Stimulated activated naive CD8-positive, alpha-beta T cell treated with anti-CD3 and anti-CD28 coated beads, Interleukin-15, Interleukin-2, amounts not matched to agents 100 ng/mL and 50 ng/mL, for 24 hours (primary cell): ENCODE measurements at regions not wholly inside any gene's neighbourhood (a gene's known extent, or its start where the extent isn't known, plus 50 kb on each side); places are given as distances from the start of the nearest gene placed in this dataset.
"Not testable (repeated sequence)": the region's sequence is repeated elsewhere in the genome, so short reads cannot be mapped to it uniquely, and the experiment has no call there.

Experiments used
- H3K27ac Mint-ChIP-seq: one replicate; pipeline ENCODE4 v1.8.0; 2021; ENCODE audit warnings: mild to moderate bottlenecking, mixed read lengths
- H3K27me3 Mint-ChIP-seq: one replicate; pipeline ENCODE4 v1.8.0; 2021; ENCODE audit warnings: mixed read lengths
- H3K36me3 Mint-ChIP-seq: one replicate; pipeline ENCODE4 v1.8.0; 2021; ENCODE audit warnings: low read depth, mixed read lengths
- H3K4me1 Mint-ChIP-seq: one replicate; pipeline ENCODE4 v1.8.0; 2021; ENCODE audit warnings: low read depth, mixed read lengths
- H3K4me3 Mint-ChIP-seq: one replicate; pipeline ENCODE4 v1.8.0; 2021; ENCODE audit warnings: mild to moderate bottlenecking, mixed read lengths
- H3K9me3 Mint-ChIP-seq: one replicate; pipeline ENCODE4 v1.8.0; 2021; ENCODE audit warnings: mixed read lengths

- no peak overlapping the region for H3K4me3 Mint-ChIP-seq
- peaks cover 15% of the 10 kb centered on the region for H3K4me1 Mint-ChIP-seq
- H3K27me3 Mint-ChIP-seq, result no peaks in the 10 kb centered on the region
- peaks cover 3% of the 10 kb centered on the region for H3K9me3 Mint-ChIP-seq
- no peaks in the 10 kb centered on the region for H3K36me3 Mint-ChIP-seq
- H3K27ac Mint-ChIP-seq, result no peak overlapping the region
Observed at GRCh38 chr5:56409331-56410190, 176.4 kb upstream of the ANKRD55 start.

DNA sequence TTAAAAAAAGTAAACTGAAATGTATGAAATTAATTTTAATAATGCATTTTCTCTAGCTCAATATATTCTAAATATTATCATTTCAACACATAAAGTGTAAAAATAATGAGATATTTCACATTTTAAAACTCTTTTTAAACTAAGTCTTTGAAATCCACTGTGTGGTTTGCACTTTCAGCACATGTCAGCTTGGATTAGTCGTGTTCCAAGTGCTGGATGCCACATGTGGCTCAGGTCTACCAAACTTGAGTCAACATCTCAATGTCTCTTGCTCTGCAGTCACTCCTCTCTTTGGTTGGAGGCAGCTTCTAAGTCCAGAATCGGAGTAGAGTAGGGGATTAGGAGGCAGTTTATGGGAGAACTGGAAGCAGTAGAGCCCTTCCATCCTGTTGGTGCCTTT, 173.7 kb upstream of the ANKRD55 start:
- Mint-ChIP-seq H3K4me3 (no peak overlapping the region), H3K9me3 (peaks cover 3% of the 10 kb centered on the region), H3K36me3 (no peaks in the 10 kb centered on the region), H3K4me1 (no peaks in the 10 kb centered on the region), H3K27ac (no peak overlapping the region), H3K27me3 (no peaks in the 10 kb centered on the region)

- Mint-ChIP-seq H3K4me3 (no peak overlapping the region), H3K4me1 (no peaks in the 10 kb centered on the region), H3K27me3 (no peaks in the 10 kb centered on the region), H3K27ac (no peak overlapping the region), H3K9me3 (peaks cover 3% of the 10 kb centered on the region), H3K36me3 (no peaks in the 10 kb centered on the region)
Observed at GRCh38 chr5:56406221-56406620, 173.1 kb upstream of the ANKRD55 start.

DNA sequence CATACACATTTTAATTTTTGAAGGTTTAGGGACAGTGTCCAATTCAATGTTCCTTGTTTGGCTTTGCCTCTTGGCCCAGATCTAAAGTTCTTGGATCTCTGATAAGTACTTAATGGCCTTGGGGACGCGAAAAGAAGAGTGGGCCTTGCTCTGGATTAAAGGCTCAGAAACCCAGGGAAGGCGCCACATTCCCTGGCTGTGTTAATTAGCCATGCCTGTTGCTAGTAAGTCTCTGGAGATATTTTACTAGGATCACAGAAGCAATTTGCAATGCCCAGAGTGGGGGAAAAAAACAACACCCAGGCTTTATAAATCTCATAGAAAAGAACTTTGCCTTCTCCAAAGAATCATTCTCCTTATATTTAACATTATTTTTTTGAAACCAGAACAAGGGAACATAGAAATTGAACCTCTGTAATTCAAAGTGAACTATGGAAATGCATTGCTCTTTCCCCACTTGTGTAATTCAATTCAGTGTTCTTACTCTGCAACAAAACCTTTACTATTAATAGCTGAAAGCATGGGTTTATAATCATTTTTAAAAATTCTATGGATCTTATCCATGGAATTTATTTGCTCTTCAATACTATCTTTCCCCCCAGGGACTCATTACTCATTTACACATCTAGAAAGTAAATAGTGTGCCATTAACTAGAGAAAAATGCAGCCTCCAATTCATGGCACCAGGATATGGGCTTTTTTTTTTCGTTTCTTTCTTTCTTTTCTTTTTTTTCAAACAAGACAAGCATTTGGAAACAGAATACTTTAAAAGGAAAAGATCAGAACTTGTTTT, 172.2 kb upstream of the ANKRD55 start:
- Mint-ChIP-seq H3K4me3 (no peak overlapping the region), H3K27me3 (no peaks in the 10 kb centered on the region), H3K27ac (no peak overlapping the region), H3K4me1 (no peaks in the 10 kb centered on the region), H3K36me3 (no peaks in the 10 kb centered on the region), H3K9me3 (peaks cover 3% of the 10 kb centered on the region)

- Mint-ChIP-seq H3K4me3 (no peak overlapping the region), H3K9me3 (peaks cover 3% of the 10 kb centered on the region), H3K27ac (no peak overlapping the region), H3K4me1 (no peaks in the 10 kb centered on the region), H3K36me3 (no peaks in the 10 kb centered on the region), H3K27me3 (no peaks in the 10 kb centered on the region)
Observed at GRCh38 chr5:56402266-56403220, 169.4 kb upstream of the ANKRD55 start.

- H3K36me3 Mint-ChIP-seq, result peaks cover 14% of the 10 kb centered on the region
- peaks cover 24% of the 10 kb centered on the region for H3K9me3 Mint-ChIP-seq
- H3K27me3 Mint-ChIP-seq, H3K4me3 Mint-ChIP-seq, H3K27ac Mint-ChIP-seq, H3K4me1 Mint-ChIP-seq: not testable (repeated sequence)
Observed at GRCh38 chr5:56397796-56398195, 164.7 kb upstream of the ANKRD55 start.

- H3K4me3 Mint-ChIP-seq, result no peak overlapping the region
- peaks cover 31% of the 10 kb centered on the region for H3K9me3 Mint-ChIP-seq
- no peak overlapping the region for H3K27ac Mint-ChIP-seq
- H3K4me1 Mint-ChIP-seq, result peaks cover 6% of the 10 kb centered on the region
- H3K36me3 Mint-ChIP-seq, result peaks cover 14% of the 10 kb centered on the region
- no peaks in the 10 kb centered on the region for H3K27me3 Mint-ChIP-seq
Observed at GRCh38 chr5:56396634-56397033, 163.5 kb upstream of the ANKRD55 start.

DNA sequence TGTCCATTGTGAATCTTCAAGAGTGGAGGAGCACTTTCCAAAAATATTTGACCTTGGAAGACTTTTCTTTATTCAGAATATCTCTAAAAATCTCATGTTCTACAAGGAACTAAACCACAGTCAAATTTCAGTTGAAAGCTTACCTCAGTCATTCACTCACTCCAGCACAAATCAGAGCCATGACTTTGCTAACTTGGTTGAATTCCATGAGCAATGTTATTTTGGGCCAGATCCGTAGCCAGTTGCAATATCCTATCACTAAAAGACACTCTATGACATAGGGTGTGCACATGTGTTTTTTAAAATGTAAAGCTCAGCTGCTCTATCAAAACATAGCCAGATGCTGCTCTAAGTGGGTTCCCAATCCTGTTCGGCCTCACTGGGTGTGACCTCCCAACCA, 156.1 kb upstream of the ANKRD55 start:
- Mint-ChIP-seq H3K27ac (no peak overlapping the region), H3K36me3 (no peaks in the 10 kb centered on the region), H3K4me1 (peaks cover 6% of the 10 kb centered on the region), H3K27me3 (no peaks in the 10 kb centered on the region), H3K4me3 (no peak overlapping the region), H3K9me3 (peaks cover 13% of the 10 kb centered on the region)

- no peaks in the 10 kb centered on the region for H3K36me3 Mint-ChIP-seq
- no peak overlapping the region for H3K27ac Mint-ChIP-seq
- H3K9me3 Mint-ChIP-seq, result peaks cover 8% of the 10 kb centered on the region
- no peaks in the 10 kb centered on the region for H3K27me3 Mint-ChIP-seq
- H3K4me1 Mint-ChIP-seq, result peaks cover 6% of the 10 kb centered on the region
- no peak overlapping the region for H3K4me3 Mint-ChIP-seq
Observed at GRCh38 chr5:56388229-56388985, 155.3 kb upstream of the ANKRD55 start.

GRCh38 chr5:56386046-56386445, 152.9 kb upstream of the ANKRD55 start:
- H3K36me3 Mint-ChIP-seq, result no peaks in the 10 kb centered on the region
- H3K27me3 Mint-ChIP-seq, result peaks cover 4% of the 10 kb centered on the region

GRCh38 chr5:56384186-56384585, 151.1 kb upstream of the ANKRD55 start:
- no peaks in the 10 kb centered on the region for H3K9me3 Mint-ChIP-seq
- H3K27me3 Mint-ChIP-seq, result peaks cover 4% of the 10 kb centered on the region
- H3K4me1 Mint-ChIP-seq, result no peaks in the 10 kb centered on the region
- no peak overlapping the region for H3K4me3 Mint-ChIP-seq
- H3K36me3 Mint-ChIP-seq, result no peaks in the 10 kb centered on the region
- no peak overlapping the region for H3K27ac Mint-ChIP-seq

More at GRCh38 chr5:56386046-56386445, 152.9 kb upstream of the ANKRD55 start:
- H3K9me3 Mint-ChIP-seq, result no peaks in the 10 kb centered on the region
- no peak overlapping the region for H3K27ac Mint-ChIP-seq
- H3K4me3 Mint-ChIP-seq, result no peak overlapping the region
- no peaks in the 10 kb centered on the region for H3K4me1 Mint-ChIP-seq

DNA sequence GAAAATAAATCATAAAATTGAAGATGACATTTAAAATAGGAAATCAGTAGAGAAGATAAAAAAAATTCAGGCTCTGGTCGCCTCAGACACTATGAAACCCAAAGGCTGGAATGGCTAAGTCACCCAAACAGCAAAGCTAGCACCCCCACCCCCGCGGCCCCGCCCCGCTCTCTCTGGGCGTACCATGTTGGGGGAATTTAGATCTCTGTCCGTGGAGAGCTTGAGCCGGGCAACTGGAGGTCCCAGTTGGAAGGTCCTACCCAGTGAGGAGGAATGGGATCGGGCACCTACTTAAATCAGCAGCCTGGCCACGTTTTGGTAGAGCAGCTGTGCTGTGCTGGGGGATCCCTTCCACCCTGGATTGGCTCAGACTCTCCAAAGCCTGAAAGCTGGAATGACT, 150.6 kb upstream of the ANKRD55 start:
- no peak overlapping the region for H3K27ac Mint-ChIP-seq
- peaks cover 4% of the 10 kb centered on the region for H3K27me3 Mint-ChIP-seq
- no peak overlapping the region for H3K4me3 Mint-ChIP-seq
- no peaks in the 10 kb centered on the region for H3K36me3 Mint-ChIP-seq
- no peaks in the 10 kb centered on the region for H3K4me1 Mint-ChIP-seq
- no peaks in the 10 kb centered on the region for H3K9me3 Mint-ChIP-seq

DNA sequence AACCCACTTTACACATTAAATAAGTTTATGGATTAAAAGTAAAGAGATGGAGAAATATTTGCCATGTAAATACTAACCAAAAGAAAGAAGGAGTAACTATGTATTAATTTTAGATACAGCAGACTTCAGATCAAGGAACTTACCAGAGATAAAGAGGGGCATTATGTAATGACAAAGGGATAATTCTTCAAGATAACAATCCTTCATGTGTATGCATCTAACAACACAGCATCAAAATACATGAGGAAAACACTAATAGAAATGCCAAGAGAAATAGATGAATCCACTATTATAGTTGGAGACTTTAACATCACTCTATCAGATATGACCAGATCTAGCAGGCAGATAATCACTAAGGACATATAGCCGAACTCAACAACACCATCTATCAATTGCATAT, 149.8 kb upstream of the ANKRD55 start:
- H3K4me3 Mint-ChIP-seq, result no peak overlapping the region
- H3K27me3 Mint-ChIP-seq, result peaks cover 4% of the 10 kb centered on the region
- H3K36me3 Mint-ChIP-seq, result no peaks in the 10 kb centered on the region
- no peak overlapping the region for H3K27ac Mint-ChIP-seq
- no peaks in the 10 kb centered on the region for H3K9me3 Mint-ChIP-seq
- H3K4me1 Mint-ChIP-seq, result no peaks in the 10 kb centered on the region

GRCh38 chr5:56377573-56377972, 144.4 kb upstream of the ANKRD55 start:
- Mint-ChIP-seq H3K4me1 (no peaks in the 10 kb centered on the region), H3K36me3 (no peaks in the 10 kb centered on the region), H3K9me3 (peaks cover 3% of the 10 kb centered on the region), H3K27ac (no peak overlapping the region), H3K27me3 (peaks cover 4% of the 10 kb centered on the region), H3K4me3 (no peak overlapping the region)
